Lung (tissue), 11 donors: ENCODE measurements at regions not wholly inside any gene's neighbourhood (a gene's known extent, or its start where the extent isn't known, plus 50 kb on each side); places are given as distances from the start of the nearest gene placed in this dataset.

ENCODE experiments used
- ATAC-seq: fragments of 200-7000 bp; cut with Tn5 transposase; one replicate; pipeline ENCODE4 v1.9.1; 2020; ENCODE audit warnings: moderate number of reproducible peaks; ENCODE audit not compliant: insufficient read depth, low FRiP score
- DNase-seq, 3 donors: peaks; one replicate each; pipeline ENCODE4 v3.0.0-alpha.2; 2013 to 2017
- H3K27ac ChIP-seq, 2 donors: one replicate each; pipeline ENCODE4 v1.5.1; 2013; ENCODE audit warnings: mild to moderate bottlenecking in 2 of 2, moderate library complexity in 2 of 2, control low read depth in 1 of 2, inconsistent platforms in 1 of 2, low read depth in 1 of 2, low read length in 1 of 2
- H3K27me3 ChIP-seq, 3 donors: one replicate each; pipeline ENCODE4 v1.5.1; 2013; ENCODE audit warnings: low read length in 2 of 3; ENCODE audit not compliant: control insufficient read depth in 3 of 3, insufficient read depth in 3 of 3
- H3K36me3 ChIP-seq, 4 donors: one replicate each; pipeline ENCODE4 v1.5.1; 2013; ENCODE audit warnings: low read length in 4 of 4, mild to moderate bottlenecking in 1 of 4, moderate library complexity in 1 of 4; ENCODE audit not compliant: control insufficient read depth in 4 of 4, insufficient read depth in 4 of 4
- H3K4me1 ChIP-seq, 5 donors: one replicate each; pipeline ENCODE4 v1.5.1; 2013; ENCODE audit warnings: low read length in 5 of 5, mild to moderate bottlenecking in 2 of 5, moderate library complexity in 1 of 5; ENCODE audit not compliant: control insufficient read depth in 5 of 5, insufficient read depth in 5 of 5
- H3K4me3 ChIP-seq: one replicate; pipeline ENCODE4 v1.5.1; 2013; ENCODE audit warnings: mild to moderate bottlenecking, control low read depth, moderate library complexity
- H3K9ac ChIP-seq, 2 donors: one replicate each; pipeline ENCODE4 v1.5.1; 2013; ENCODE audit warnings: low read length in 2 of 2, control low read depth in 1 of 2; ENCODE audit not compliant: insufficient read depth in 1 of 2
- H3K9me3 ChIP-seq, 4 donors: one replicate each; pipeline ENCODE4 v1.5.1; 2013; ENCODE audit warnings: low read length in 3 of 4, mild to moderate bottlenecking in 1 of 4, moderate library complexity in 1 of 4; ENCODE audit not compliant: control insufficient read depth in 4 of 4, insufficient read depth in 3 of 4
- CTCF ChIP-seq: IDR thresholded peaks from 2 replicates; pipeline ENCODE4 v1.5.1; 2012; ENCODE audit warnings: mild to moderate bottlenecking; ENCODE audit errors: control extremely low read depth, extremely low read depth
- WGBS, 2 donors: extraction: QIAGEN DNeasy Blood & Tissue Kit; methylation state at CpG; one replicate each; pipeline ENCODE4 v1.1.7; 2013; 5-methylcytosine and 5-hydroxymethylcytosine counted together
- donor health status: control.
- donor health status: control.
- donor health status: Bipolar disorder and iron deficiency.
- donor health status: healthy.
- donor health status: DM: yes; HTN: yes; CAD: no.

- Histone ChIP-seq H3K27me3 (no peaks in the 10 kb centered on the region), H3K9ac (no peak overlapping the region), H3K36me3 (no peaks in the 10 kb centered on the region), H3K9me3 (no peaks in the 10 kb centered on the region), H3K27ac (no peak overlapping the region), H3K4me1 (no peaks in the 10 kb centered on the region), H3K4me3 (no peak overlapping the region)
- ATAC-seq (no peak), DNase-seq (no peak)
- no peak for TF ChIP-seq CTCF
Measured at GRCh38 chr12:85741046-85741445, 95.2 kb downstream of the RASSF9 start.

DNA sequence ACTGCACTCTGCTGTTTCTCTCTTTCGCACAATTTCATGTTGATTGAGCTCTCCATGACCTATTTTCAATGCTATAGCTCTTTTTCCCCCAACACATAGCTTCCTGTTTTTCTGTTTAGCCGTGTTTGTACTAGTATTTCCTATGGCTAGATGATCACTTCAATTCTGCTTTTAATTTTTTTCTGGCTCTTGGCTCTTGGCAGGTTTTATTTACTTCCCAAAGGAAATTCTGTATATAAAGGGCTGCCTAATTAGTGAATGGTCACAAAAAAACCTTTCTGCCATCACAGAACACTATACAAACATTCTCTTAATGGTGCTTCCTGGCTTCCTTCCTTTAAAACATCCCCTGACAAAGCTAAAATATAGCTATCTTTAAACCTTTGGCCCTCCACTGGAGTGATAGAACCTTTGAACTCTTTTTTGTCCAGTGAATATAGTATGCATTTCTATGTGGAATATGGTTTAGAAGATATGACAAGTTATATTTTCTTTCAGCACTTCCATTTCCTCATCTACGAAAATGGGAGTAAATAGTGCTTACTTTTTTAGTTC is 88.2 kb downstream of the RASSF9 start:
- Histone ChIP-seq H3K9ac (no peak overlapping the region), H3K4me1 (peaks cover 0 to 7% (median 0%) of the 10 kb centered on the region in 5 donors), H3K4me3 (no peak overlapping the region), H3K27ac (no peak overlapping the region), H3K9me3 (no peaks in the 10 kb centered on the region), H3K36me3 (no peaks in the 10 kb centered on the region), H3K27me3 (no peaks in the 10 kb centered on the region)
- no peak for ATAC-seq
- peak in 2 of 3 donors; percentile 36 to 53 for DNase-seq
- 19 to 21% methylated on average over 3 of the region's 3 CpGs for WGBS, 2 donors
- TF ChIP-seq CTCF, result no peak
